Transverse colon (tissue), 4 donors: ENCODE measurements at regions not wholly inside any gene's neighbourhood (a gene's known extent, or its start where the extent isn't known, plus 50 kb on each side); places are given as distances from the start of the nearest gene placed in this dataset.

Source experiments
- DNase-seq: peaks from one replicate; pipeline ENCODE4 v3.0.0-alpha.2; 2019
- H3K27ac ChIP-seq, 4 donors: fragments of 200-600 bp; sonication (generic); 2 replicates each; pipeline ENCODE4 v1.5.1; 2016 to 2018; ENCODE audit warnings: inconsistent platforms in 4 of 4
- H3K27me3 ChIP-seq: fragments of 200-600 bp; sonication (generic); 2 replicates; pipeline ENCODE4 v1.5.1; 2017; ENCODE audit warnings: inconsistent platforms
- H3K36me3 ChIP-seq, 4 donors: fragments of 200-600 bp; sonication (generic); 2 replicates each; pipeline ENCODE4 v1.5.1; 2017 to 2019; ENCODE audit warnings: inconsistent platforms in 4 of 4
- H3K4me1 ChIP-seq, 4 donors: fragments of 200-600 bp; sonication (generic); 2 replicates each; pipeline ENCODE4 v1.5.1; 2017 to 2020; ENCODE audit warnings: inconsistent platforms in 4 of 4
- H3K4me3 ChIP-seq, 4 donors: fragments of 200-600 bp; sonication (generic); 1 replicate in 1 of 4; 2 replicates in 3 of 4; pipeline versions ENCODE4 v1.5.1 to v1.6.1; 2017 to 2019; ENCODE audit warnings: inconsistent platforms in 4 of 4
- H3K9me3 ChIP-seq, 2 donors: fragments of 200-600 bp; sonication (generic); 2 replicates each; pipeline ENCODE4 v1.5.1; 2017 to 2019; ENCODE audit warnings: inconsistent platforms in 2 of 2
- CTCF ChIP-seq, 5 experiments: fragments of 200-600 bp in 3 of 5; fragments of 450-650 bp in 2 of 5; sonication (generic) in 3 of 5; IDR thresholded peaks; 1 replicate in 2 of 5; 2 replicates in 3 of 5; pipeline ENCODE4 v1.5.1; 2016 to 2017; ENCODE audit warnings: antibody characterized with exemption in 5 of 5, inconsistent platforms in 3 of 5, mild to moderate bottlenecking in 2 of 5, moderate library complexity in 1 of 5
- EP300 ChIP-seq: sonication (generic); formaldehyde crosslinking; IDR thresholded peaks from one replicate; pipeline ENCODE4 v1.6.1; 2017; ENCODE audit warnings: antibody characterized with exemption, low read depth
- POLR2A ChIP-seq: fragments of 450-650 bp; IDR thresholded peaks from one replicate; pipeline ENCODE4 v1.6.1; 2016; ENCODE audit warnings: antibody characterized with exemption, mild to moderate bottlenecking, moderate library complexity
- POLR2AphosphoS5 ChIP-seq, 3 donors: sonication (generic); formaldehyde crosslinking; IDR thresholded peaks; one replicate each; pipeline ENCODE4 v1.6.1; 2016; ENCODE audit warnings: antibody characterized with exemption in 3 of 3
- WGBS, 2 donors: methylation state at CpG; one replicate each; pipeline ENCODE4 v1.1.5; 2018; ENCODE audit warnings: low coverage in 1 of 2; 5-methylcytosine and 5-hydroxymethylcytosine counted together
- in situ Hi-C, 4 donors: fragments of 200-750 bp; cut with MboI; loops; one replicate each; pipeline versions ENCODE4 v1.15.0 to v1.15.1; 2017; ENCODE audit warnings: low sequenced_read_pairs in 3 of 4, low pct_ligation_motif_present in 1 of 4, low pct_unique_long_range_greater_than_20kb in 1 of 4
- intact Hi-C: fragments of 100-400 bp; cut with DNase I; formaldehyde crosslinking; loops from one replicate; pipeline ENCODE4 v1.15.1; 2023; ENCODE audit warnings: low total_unique reads

GRCh38 chrX:40831750-40832149 lies 96.4 kb upstream of the MED14 start:
- Histone ChIP-seq H3K27ac (no peak overlapping the region), H3K4me1 (no peaks in the 10 kb centered on the region), H3K9me3 (no peaks in the 10 kb centered on the region), H3K27me3 (no peaks in the 10 kb centered on the region), H3K4me3 (no peak overlapping the region), H3K36me3 (no peaks in the 10 kb centered on the region)
- no peak for TF ChIP-seq POLR2AphosphoS5 (IDR thresholded peaks at IDR 0.05)
- 89% methylated on average over 9 of the region's 12 CpGs; no CpG with 5 or more reads in 1 of the 2 donors for WGBS, 2 donors
- intact Hi-C loops, result no loop called here
- no peak for DNase-seq
- in situ Hi-C loops, result no loop called here

- Histone ChIP-seq H3K27me3 (no peaks in the 10 kb centered on the region), H3K4me3 (no peak overlapping the region), H3K9me3 (no peaks in the 10 kb centered on the region), H3K4me1 (no peaks in the 10 kb centered on the region), H3K27ac (no peak overlapping the region), H3K36me3 (no peaks in the 10 kb centered on the region)
- intact Hi-C loops (no loop called here), in situ Hi-C loops (no loop called here)
- no peak for DNase-seq
- TF ChIP-seq POLR2AphosphoS5 (IDR thresholded peaks at IDR 0.05) (no peak), POLR2A (no peak), EP300 (no peak), CTCF (IDR thresholded peaks at IDR 0.05) (no peak)
- WGBS, 2 donors, result 94% methylated on average over 38 of the region's 39 CpGs; no CpG with 5 or more reads in 1 of the 2 donors
These were observed 97.4 kb upstream of the MED14 start for GRCh38 chrX:40832723-40833122.

- Histone ChIP-seq H3K27ac (no peak overlapping the region), H3K4me3 (no peak overlapping the region), H3K27me3 (no peaks in the 10 kb centered on the region), H3K36me3 (no peaks in the 10 kb centered on the region), H3K9me3 (no peaks in the 10 kb centered on the region), H3K4me1 (no peaks in the 10 kb centered on the region)
- intact Hi-C loops (no loop called here), in situ Hi-C loops (no loop called here)
- WGBS, 2 donors, result 92% methylated on average over 33 of the region's 33 CpGs; no CpG with 5 or more reads in 1 of the 2 donors
- TF ChIP-seq POLR2A (no peak), EP300 (no peak), CTCF (IDR thresholded peaks at IDR 0.05) (no peak), POLR2AphosphoS5 (IDR thresholded peaks at IDR 0.05) (no peak)
- DNase-seq, result no peak
These were observed 98.9 kb upstream of the MED14 start for GRCh38 chrX:40834225-40834624.

DNA sequence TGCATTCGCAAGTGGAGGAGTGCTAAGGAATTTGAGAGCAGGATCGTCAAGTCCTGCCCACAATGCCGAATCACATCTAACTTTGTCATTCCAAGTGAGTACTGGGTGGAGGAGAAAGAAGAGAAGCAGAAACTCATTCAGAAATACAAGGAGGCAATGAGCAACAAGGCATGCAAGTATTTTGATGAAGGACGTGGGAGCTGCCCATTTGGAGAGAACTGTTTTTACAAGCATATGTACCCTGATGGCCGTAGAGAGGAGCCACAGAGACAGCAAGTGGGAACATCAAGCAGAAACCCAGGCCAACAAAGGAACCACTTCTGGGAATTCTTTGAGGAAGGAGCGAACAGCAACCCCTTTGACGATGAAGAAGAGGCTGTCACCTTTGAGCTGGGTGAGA lies 100.2 kb upstream of the MED14 start:
- Histone ChIP-seq H3K4me3 (no peak overlapping the region), H3K9me3 (no peaks in the 10 kb centered on the region), H3K27me3 (no peaks in the 10 kb centered on the region), H3K27ac (no peak overlapping the region), H3K36me3 (no peaks in the 10 kb centered on the region), H3K4me1 (no peaks in the 10 kb centered on the region)
- TF ChIP-seq POLR2AphosphoS5 (IDR thresholded peaks at IDR 0.05) (no peak), EP300 (no peak), CTCF (IDR thresholded peaks at IDR 0.05) (no peak), POLR2A (no peak)
- 79% methylated on average over 7 of the region's 7 CpGs; no CpG with 5 or more reads in 1 of the 2 donors for WGBS, 2 donors
- intact Hi-C loops, result no loop called here
- no peak for DNase-seq
- in situ Hi-C loops, result no loop called here

DNA sequence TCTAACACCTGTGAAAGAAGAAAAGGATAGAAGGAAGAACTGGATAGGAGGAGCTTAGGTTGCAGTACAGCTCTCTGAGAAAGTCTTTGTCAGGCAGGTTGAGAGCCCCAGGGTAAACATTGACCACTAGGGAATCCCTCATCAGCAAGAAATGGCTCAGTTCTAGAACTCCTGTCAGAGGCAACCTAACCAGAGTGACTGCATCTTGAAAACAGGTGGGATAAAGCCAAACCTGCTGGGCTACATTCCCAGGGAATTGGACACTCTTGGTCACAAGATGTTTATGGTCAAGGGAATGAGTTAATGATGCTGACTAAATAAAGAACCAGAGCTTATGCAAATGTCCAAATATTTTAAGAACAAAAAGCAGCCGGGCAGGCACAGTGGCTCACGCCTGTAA lies 108.3 kb upstream of the MED14 start:
- Histone ChIP-seq H3K4me1 (no peaks in the 10 kb centered on the region), H3K27me3 (no peaks in the 10 kb centered on the region), H3K4me3 (no peak overlapping the region), H3K36me3 (no peaks in the 10 kb centered on the region), H3K9me3 (no peaks in the 10 kb centered on the region), H3K27ac (no peak overlapping the region)
- intact Hi-C loops, result no loop called here
- DNase-seq, result no peak
- in situ Hi-C loops, result no loop called here
- no peak for TF ChIP-seq EP300
- TF ChIP-seq POLR2A, result no peak
- no peak for TF ChIP-seq POLR2AphosphoS5 (IDR thresholded peaks at IDR 0.05)
- TF ChIP-seq CTCF (IDR thresholded peaks at IDR 0.05), result no peak
- 92% methylated on average over 2 of the region's 2 CpGs; no CpG with 5 or more reads in 1 of the 2 donors for WGBS, 2 donors
